B cell (primary cell): ENCODE measurements at regions not wholly inside any gene's neighbourhood (a gene's known extent, or its start where the extent isn't known, plus 50 kb on each side); places are given as distances from the start of the nearest gene placed in this dataset.

ENCODE experiments used
- EZH2 ChIP-seq: IDR thresholded peaks from 2 replicates; pipeline ENCODE4 v1.6.1; 2012; ENCODE audit warnings: borderline replicate concordance, low read depth, mild to moderate bottlenecking, moderate library complexity, low read length; ENCODE audit not compliant: insufficient read depth, poor library complexity, severe bottlenecking
- TF ChIP-seq, protein P1 (sequence below): fragments of 200-600 bp; IDR thresholded peaks from one replicate; pipeline ENCODE4 v1.8.0; 2022; ENCODE audit warnings: antibody characterized with exemption, mild to moderate bottlenecking

GRCh38 chr1:102531036-102531435 is 534.3 kb upstream of the OLFM3 start:
- TF ChIP-seq, protein P1, sequence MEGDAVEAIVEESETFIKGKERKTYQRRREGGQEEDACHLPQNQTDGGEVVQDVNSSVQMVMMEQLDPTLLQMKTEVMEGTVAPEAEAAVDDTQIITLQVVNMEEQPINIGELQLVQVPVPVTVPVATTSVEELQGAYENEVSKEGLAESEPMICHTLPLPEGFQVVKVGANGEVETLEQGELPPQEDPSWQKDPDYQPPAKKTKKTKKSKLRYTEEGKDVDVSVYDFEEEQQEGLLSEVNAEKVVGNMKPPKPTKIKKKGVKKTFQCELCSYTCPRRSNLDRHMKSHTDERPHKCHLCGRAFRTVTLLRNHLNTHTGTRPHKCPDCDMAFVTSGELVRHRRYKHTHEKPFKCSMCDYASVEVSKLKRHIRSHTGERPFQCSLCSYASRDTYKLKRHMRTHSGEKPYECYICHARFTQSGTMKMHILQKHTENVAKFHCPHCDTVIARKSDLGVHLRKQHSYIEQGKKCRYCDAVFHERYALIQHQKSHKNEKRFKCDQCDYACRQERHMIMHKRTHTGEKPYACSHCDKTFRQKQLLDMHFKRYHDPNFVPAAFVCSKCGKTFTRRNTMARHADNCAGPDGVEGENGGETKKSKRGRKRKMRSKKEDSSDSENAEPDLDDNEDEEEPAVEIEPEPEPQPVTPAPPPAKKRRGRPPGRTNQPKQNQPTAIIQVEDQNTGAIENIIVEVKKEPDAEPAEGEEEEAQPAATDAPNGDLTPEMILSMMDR: no peak
- TF ChIP-seq EZH2: no peak
